ENCODE measurements at regions not wholly inside any gene's neighbourhood (a gene's known extent, or its start where the extent isn't known, plus 50 kb on each side); places are given as distances from the start of the nearest gene placed in this dataset.

- DNase-seq, result no peak
Observed at GRCh38 chr2:6301426-6301825, 564.3 kb downstream of the CMPK2 start.

- no peak for DNase-seq
Observed at GRCh38 chr2:6308986-6309385, 556.7 kb downstream of the CMPK2 start.

GRCh38 chr2:6309415-6310255 is 556.1 kb downstream of the CMPK2 start:
- no peak for DNase-seq

- DNase-seq, result no peak
Observed at GRCh38 chr2:6310256-6311215, 555.2 kb downstream of the CMPK2 start.

GRCh38 chr2:6312367-6312766 is 553.3 kb downstream of the CMPK2 start:
- DNase-seq, result no peak

GRCh38 chr2:6314218-6314960 is 551.3 kb downstream of the CMPK2 start:
- no peak for DNase-seq

- no peak for DNase-seq
Observed at GRCh38 chr2:6325616-6326015, 540.1 kb downstream of the CMPK2 start.

GRCh38 chr2:6326958-6327357 is 538.7 kb downstream of the CMPK2 start:
- DNase-seq, result no peak

GRCh38 chr2:6336752-6337471 is 528.8 kb downstream of the CMPK2 start:
- no peak for DNase-seq

GRCh38 chr2:6337472-6337820 is 528.3 kb downstream of the CMPK2 start:
- DNase-seq, result no peak

GRCh38 chr2:6341588-6342129 is 524.0 kb downstream of the CMPK2 start:
- no peak for DNase-seq

GRCh38 chr2:6342273-6342920 is 523.3 kb downstream of the CMPK2 start:
- DNase-seq, result no peak

- no peak for DNase-seq
Observed at GRCh38 chr2:6343076-6343475, 522.6 kb downstream of the CMPK2 start.

GRCh38 chr2:6352247-6352646 is 513.5 kb downstream of the CMPK2 start:
- DNase-seq, result no peak

- DNase-seq, result no peak
Observed at GRCh38 chr2:6352906-6353515, 512.7 kb downstream of the CMPK2 start.

- DNase-seq, result no peak
Observed at GRCh38 chr2:6353669-6354068, 512.0 kb downstream of the CMPK2 start.

- no peak for DNase-seq
Observed at GRCh38 chr2:6354546-6354945, 511.2 kb downstream of the CMPK2 start.

- DNase-seq, result no peak
Observed at GRCh38 chr2:6355886-6356761, 509.6 kb downstream of the CMPK2 start.

GRCh38 chr2:6358546-6358945 is 507.2 kb downstream of the CMPK2 start:
- DNase-seq, result no peak

GRCh38 chr2:6358985-6359384 is 506.7 kb downstream of the CMPK2 start:
- DNase-seq, result no peak
